Right atrium auricular region (tissue), 2 donors: ENCODE measurements at regions not wholly inside any gene's neighbourhood (a gene's known extent, or its start where the extent isn't known, plus 50 kb on each side); places are given as distances from the start of the nearest gene placed in this dataset.

Experiments used
- DNase-seq: peaks from one replicate; pipeline ENCODE4 v3.0.0-alpha.2; 2019; ENCODE audit warnings: low spot score
- H3K27ac ChIP-seq, 2 donors: fragments of 200-600 bp; sonication (generic); 1 replicate in 1 of 2; 2 replicates in 1 of 2; pipeline ENCODE4 v1.5.1; 2016 to 2019
- H3K27me3 ChIP-seq, 2 donors: fragments of 200-600 bp; sonication (generic); one replicate each; pipeline versions ENCODE4 v1.5.1 to v1.6.0; 2017 to 2019
- H3K36me3 ChIP-seq: fragments of 200-600 bp; sonication (generic); one replicate; pipeline ENCODE4 v1.5.1; 2016
- H3K4me1 ChIP-seq, 2 donors: fragments of 200-600 bp; sonication (generic); one replicate each; pipeline versions ENCODE4 v1.5.1 to v1.6.0; 2017 to 2019
- H3K4me3 ChIP-seq, 2 donors: fragments of 200-600 bp; sonication (generic); 1 replicate in 1 of 2; 2 replicates in 1 of 2; pipeline ENCODE4 v1.5.1; 2017 to 2019; ENCODE audit warnings: mild to moderate bottlenecking in 1 of 2, moderate library complexity in 1 of 2
- H3K9me3 ChIP-seq, 2 donors: fragments of 200-600 bp; sonication (generic); one replicate each; pipeline ENCODE4 v1.5.1; 2019
- CTCF ChIP-seq, 2 donors: fragments of 200-600 bp; sonication (generic); IDR thresholded peaks; one replicate each; pipeline ENCODE4 v1.5.1; 2019; ENCODE audit warnings: antibody characterized with exemption in 2 of 2

GRCh38 chr4:186948361-186949242, 224.9 kb upstream of the FAT1 start:
- peaks cover 0 to 7% of the 10 kb centered on the region in 2 donors for H3K4me1 ChIP-seq
- no peaks in the 10 kb centered on the region for H3K36me3 ChIP-seq
- TF ChIP-seq CTCF (IDR thresholded peaks at IDR 0.05) = peak in 1 of 2 donors; percentile 40
- no peak for DNase-seq
- H3K27ac ChIP-seq = peak overlapping the region in 1 of 2 donors; percentile 35
- peak overlapping the region in 1 of 2 donors; percentile 13 for H3K4me3 ChIP-seq
- no peaks in the 10 kb centered on the region for H3K27me3 ChIP-seq
- H3K9me3 ChIP-seq = no peaks in the 10 kb centered on the region

- DNase-seq = no peak
- peaks cover 0 to 7% of the 10 kb centered on the region in 2 donors for H3K4me1 ChIP-seq
- H3K36me3 ChIP-seq = no peaks in the 10 kb centered on the region
- no peak overlapping the region for H3K4me3 ChIP-seq
- TF ChIP-seq CTCF (IDR thresholded peaks at IDR 0.05) = no peak
- no peaks in the 10 kb centered on the region for H3K27me3 ChIP-seq
- no peaks in the 10 kb centered on the region for H3K9me3 ChIP-seq
- no peak overlapping the region for H3K27ac ChIP-seq
Observed at GRCh38 chr4:186949847-186950246, 226.2 kb upstream of the FAT1 start.

GRCh38 chr4:186952709-186953108, 229.1 kb upstream of the FAT1 start:
- no peaks in the 10 kb centered on the region for H3K9me3 ChIP-seq
- H3K27ac ChIP-seq = no peak overlapping the region
- no peak for TF ChIP-seq CTCF (IDR thresholded peaks at IDR 0.05)
- H3K4me1 ChIP-seq = peaks cover 0 to 7% of the 10 kb centered on the region in 2 donors
- H3K27me3 ChIP-seq = no peaks in the 10 kb centered on the region
- no peaks in the 10 kb centered on the region for H3K36me3 ChIP-seq
- H3K4me3 ChIP-seq = no peak overlapping the region
- no peak for DNase-seq

- Histone ChIP-seq H3K27ac (peak overlapping the region in 1 of 2 donors; percentile 35), H3K27me3 (no peaks in the 10 kb centered on the region), H3K4me1 (peaks cover 0 to under 1% of the 10 kb centered on the region in 2 donors), H3K36me3 (no peaks in the 10 kb centered on the region), H3K9me3 (no peaks in the 10 kb centered on the region), H3K4me3 (no peak overlapping the region)
- no peak for TF ChIP-seq CTCF (IDR thresholded peaks at IDR 0.05)
- DNase-seq = peak; percentile 69
Observed at GRCh38 chr4:186953599-186954260, 230.1 kb upstream of the FAT1 start.

- Histone ChIP-seq H3K36me3 (no peaks in the 10 kb centered on the region), H3K9me3 (no peaks in the 10 kb centered on the region), H3K4me1 (no peaks in the 10 kb centered on the region), H3K4me3 (no peak overlapping the region), H3K27ac (peak overlapping the region in 1 of 2 donors; percentile 35), H3K27me3 (no peaks in the 10 kb centered on the region)
- DNase-seq = no peak
- TF ChIP-seq CTCF (IDR thresholded peaks at IDR 0.05) = no peak
Observed at GRCh38 chr4:186954509-186954908, 230.9 kb upstream of the FAT1 start.
